SH-SY5Y (cell line): ENCODE measurements at regions not wholly inside any gene's neighbourhood (a gene's known extent, or its start where the extent isn't known, plus 50 kb on each side); places are given as distances from the start of the nearest gene placed in this dataset.

ENCODE experiments used
- GATA2 ChIP-seq: IDR thresholded peaks from 2 replicates; pipeline ENCODE4 v1.6.1; 2011; ENCODE audit warnings: mild to moderate bottlenecking, low read depth, low read length
- GATA3 ChIP-seq: IDR thresholded peaks from 2 replicates; pipeline ENCODE4 v1.6.1; 2011; ENCODE audit warnings: low read depth, mild to moderate bottlenecking, low read length, moderate library complexity

DNA sequence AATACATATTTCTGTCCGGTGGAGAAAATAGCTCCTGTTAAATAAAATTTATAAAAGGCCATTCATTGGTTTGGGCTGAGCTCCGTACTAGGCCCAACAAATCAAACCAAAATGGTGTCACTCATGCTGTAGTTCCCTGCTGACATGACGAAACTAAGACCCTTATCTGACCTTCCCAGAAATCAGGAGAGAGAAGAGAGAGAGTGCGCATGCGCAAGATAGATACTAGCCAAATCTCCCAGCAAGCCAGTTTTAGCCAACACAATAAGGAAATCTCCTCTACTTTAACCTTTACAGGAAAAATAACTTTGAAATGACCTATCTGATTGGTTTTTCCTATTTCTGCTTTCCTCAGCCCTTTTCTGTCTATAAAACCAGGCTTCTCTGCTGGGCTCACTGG is 152.7 kb upstream of the RMST start:
- TF ChIP-seq GATA2: no peak
- no peak for TF ChIP-seq GATA3
